SK-N-MC (cell line): ENCODE measurements at regions not wholly inside any gene's neighbourhood (a gene's known extent, or its start where the extent isn't known, plus 50 kb on each side); places are given as distances from the start of the nearest gene placed in this dataset.

ENCODE experiments used
- DNase-seq: peaks from one replicate; pipeline ENCODE4 v3.0.0-alpha.2; 2011; ENCODE audit warnings: low read depth, low spot score
- H3K27ac ChIP-seq: fragments of 200-600 bp; sonication (generic); 2 replicates; pipeline ENCODE4 v1.5.1; 2016; ENCODE audit warnings: mixed run types
- H3K36me3 ChIP-seq: fragments of 200-600 bp; sonication (generic); 2 replicates; pipeline ENCODE4 v1.6.1; 2017; ENCODE audit warnings: antibody characterized with exemption, low read length, mixed read lengths; ENCODE audit not compliant: insufficient read depth
- H3K4me3 ChIP-seq: fragments of 200-600 bp; sonication (generic); 2 replicates; pipeline ENCODE4 v1.5.1; 2016
- H3K9ac ChIP-seq: fragments of 200-600 bp; sonication (generic); 2 replicates; pipeline ENCODE4 v1.8.0; 2017; ENCODE audit warnings: mixed run types, mixed read lengths; ENCODE audit not compliant: insufficient read length
- H3K9me3 ChIP-seq: fragments of 200-600 bp; sonication (generic); 2 replicates; pipeline ENCODE4 v1.6.1; 2017; ENCODE audit warnings: low read depth, mild to moderate bottlenecking, antibody characterized with exemption, low read length, moderate library complexity, mixed read lengths
- EZH2 ChIP-seq: fragments of 200-600 bp; sonication (generic); IDR thresholded peaks from one replicate; pipeline ENCODE4 v1.6.1; 2017; ENCODE audit warnings: antibody characterized with exemption
- FOXP2 ChIP-seq: optimal IDR thresholded peaks from 2 replicates; pipeline ENCODE3; 2011; ENCODE audit warnings: mild to moderate bottlenecking, moderate library complexity; ENCODE audit not compliant: insufficient read depth; ENCODE audit errors: extremely low read length, control extremely low read depth
- POLR2AphosphoS5 ChIP-seq: IDR thresholded peaks from 2 replicates; pipeline ENCODE4 v1.6.1; 2012; ENCODE audit warnings: mild to moderate bottlenecking, low read depth, low read length, borderline replicate concordance

DNA sequence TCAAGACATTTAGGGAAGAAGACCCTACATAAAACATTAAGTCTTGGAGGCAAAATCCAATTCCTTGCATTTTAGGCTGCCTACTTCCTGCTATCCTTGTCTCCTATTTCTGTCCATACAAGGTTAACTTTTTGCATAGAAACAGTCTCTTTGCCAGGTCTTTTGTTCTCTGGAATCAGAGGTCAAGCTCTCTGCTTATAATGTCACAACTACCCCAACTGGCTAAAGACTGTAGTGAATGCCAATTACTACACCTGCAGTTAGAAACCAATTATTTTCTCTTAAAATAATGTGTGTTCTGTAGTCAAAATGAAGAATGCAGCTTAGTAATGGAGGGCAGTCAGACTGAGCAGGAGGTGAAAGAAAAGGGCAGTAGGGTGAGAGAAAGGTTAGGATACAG is 856.2 kb downstream of the TUSC7 start:
- Histone ChIP-seq H3K36me3 (no peaks in the 10 kb centered on the region), H3K9me3 (no peaks in the 10 kb centered on the region), H3K27ac (no peak overlapping the region), H3K4me3 (no peak overlapping the region), H3K9ac (no peak overlapping the region)
- no peak for DNase-seq
- TF ChIP-seq POLR2AphosphoS5 (no peak), FOXP2 (no peak), EZH2 (no peak)

DNA sequence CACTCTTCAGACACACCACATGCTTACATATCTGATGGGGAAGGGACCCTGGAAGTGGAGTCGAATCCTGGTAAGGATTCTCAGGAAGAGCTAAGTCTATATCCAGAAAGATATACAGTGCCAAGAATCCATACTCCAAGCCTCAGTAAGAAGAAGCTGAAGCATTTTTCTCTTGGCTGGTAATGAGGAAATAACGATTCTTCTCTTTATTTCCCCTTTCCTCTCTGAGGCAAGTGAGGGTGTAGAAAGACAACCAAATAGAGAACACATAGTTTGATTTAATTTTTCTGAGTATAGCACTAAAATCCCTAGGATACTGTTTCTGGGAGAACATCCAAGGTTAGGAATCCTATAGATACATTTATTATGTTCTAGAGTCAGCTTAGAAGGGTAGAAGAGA is 857.3 kb downstream of the TUSC7 start:
- Histone ChIP-seq H3K9ac (no peak overlapping the region), H3K9me3 (no peaks in the 10 kb centered on the region), H3K4me3 (no peak overlapping the region), H3K27ac (no peak overlapping the region), H3K36me3 (no peaks in the 10 kb centered on the region)
- no peak for DNase-seq
- TF ChIP-seq EZH2 (no peak), FOXP2 (no peak), POLR2AphosphoS5 (no peak)

DNA sequence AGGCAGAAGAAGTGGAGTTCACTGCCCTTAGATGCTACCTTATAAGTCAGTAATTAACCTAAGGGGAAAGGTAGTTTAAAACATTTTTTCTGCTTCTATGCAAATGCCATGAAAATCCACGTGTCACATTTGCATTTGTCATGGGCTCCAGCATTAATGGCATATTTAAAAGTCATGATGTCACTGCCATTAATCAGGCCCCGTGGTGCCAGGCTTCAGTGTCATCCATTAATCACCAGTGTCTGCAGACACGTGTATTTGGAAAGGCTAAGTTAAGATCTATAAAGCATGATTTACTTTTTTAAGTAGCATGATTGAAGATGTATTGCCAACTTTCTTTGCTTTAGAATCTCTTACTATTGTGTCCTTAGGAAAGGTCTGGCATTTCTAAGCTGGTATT is 857.8 kb downstream of the TUSC7 start:
- Histone ChIP-seq H3K36me3 (no peaks in the 10 kb centered on the region), H3K9me3 (no peaks in the 10 kb centered on the region), H3K4me3 (no peak overlapping the region), H3K27ac (no peak overlapping the region), H3K9ac (no peak overlapping the region)
- TF ChIP-seq POLR2AphosphoS5 (no peak), FOXP2 (no peak), EZH2 (no peak)
- DNase-seq: no peak

DNA sequence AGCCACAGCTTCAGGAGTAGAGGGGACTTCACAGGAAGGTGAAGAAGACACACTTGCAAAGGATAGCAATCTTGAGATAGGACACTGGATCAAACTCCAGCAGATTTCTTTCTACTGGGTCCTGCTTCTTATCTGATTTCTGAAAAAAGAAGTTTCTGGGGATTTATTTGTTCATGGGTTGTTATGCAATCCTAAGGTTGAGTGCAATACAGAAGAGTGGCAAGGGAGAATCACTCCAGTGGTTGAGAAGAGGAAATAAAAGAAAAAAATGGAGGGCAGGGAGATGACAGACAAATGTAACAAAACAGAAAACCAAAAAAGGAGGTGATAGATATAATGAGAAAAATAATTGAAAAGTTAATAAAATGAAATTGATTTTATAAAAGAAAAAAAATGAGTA is 858.3 kb downstream of the TUSC7 start:
- H3K9ac ChIP-seq: no peak overlapping the region
- no peak overlapping the region for H3K4me3 ChIP-seq
- TF ChIP-seq POLR2AphosphoS5: no peak
- no peak for TF ChIP-seq FOXP2
- TF ChIP-seq EZH2: no peak
- H3K36me3 ChIP-seq: no peaks in the 10 kb centered on the region
- H3K9me3 ChIP-seq: no peaks in the 10 kb centered on the region
- no peak for DNase-seq
- H3K27ac ChIP-seq: no peak overlapping the region

DNA sequence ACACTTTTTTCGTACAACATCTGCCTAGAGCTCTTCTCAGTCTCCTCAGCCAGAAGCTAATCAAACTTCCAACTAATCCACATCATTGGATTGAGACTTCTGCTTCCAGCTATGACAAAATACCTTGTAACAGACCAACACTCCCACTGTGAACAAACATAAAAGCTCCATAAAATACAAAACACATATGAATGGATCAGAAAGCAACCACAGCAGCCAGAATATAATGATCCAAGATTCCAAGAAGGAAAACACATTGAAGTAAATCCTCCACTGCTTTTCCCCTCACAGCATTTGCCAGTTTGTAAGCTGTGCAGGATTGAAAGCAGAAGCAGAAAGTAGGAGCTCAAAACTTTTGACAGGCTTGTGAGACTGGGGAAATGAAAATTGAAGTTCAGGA is 863.2 kb downstream of the TUSC7 start:
- TF ChIP-seq EZH2: no peak
- no peak for TF ChIP-seq FOXP2
- TF ChIP-seq POLR2AphosphoS5: no peak
- no peak overlapping the region for H3K27ac ChIP-seq

DNA sequence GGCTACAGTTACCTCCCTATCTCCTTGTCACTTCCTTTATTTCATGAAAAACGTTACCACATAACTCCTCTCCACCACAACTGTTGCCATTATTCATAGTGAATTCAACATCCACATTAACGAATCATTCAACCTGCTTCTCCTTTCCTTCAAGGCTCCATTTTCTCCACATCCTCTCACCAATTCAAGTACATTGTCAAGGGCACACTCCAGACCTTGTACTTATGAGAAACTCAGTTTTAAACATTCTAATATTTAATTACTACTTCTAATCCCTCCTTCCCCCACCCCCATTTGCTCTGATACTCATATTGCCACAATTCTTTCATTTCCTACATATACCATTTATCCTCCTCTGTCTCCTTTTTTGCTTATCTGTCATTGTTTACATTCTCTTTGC is 871.2 kb downstream of the TUSC7 start:
- no peak overlapping the region for H3K4me3 ChIP-seq
- no peak overlapping the region for H3K9ac ChIP-seq
- no peak for TF ChIP-seq FOXP2
- no peak for TF ChIP-seq EZH2
- TF ChIP-seq POLR2AphosphoS5: no peak

More for the DNA sequence above, 863.2 kb downstream of the TUSC7 start:
- DNase-seq: no peak
- Histone ChIP-seq H3K36me3 (no peaks in the 10 kb centered on the region), H3K9ac (no peak overlapping the region), H3K4me3 (no peak overlapping the region), H3K9me3 (no peaks in the 10 kb centered on the region)

DNA sequence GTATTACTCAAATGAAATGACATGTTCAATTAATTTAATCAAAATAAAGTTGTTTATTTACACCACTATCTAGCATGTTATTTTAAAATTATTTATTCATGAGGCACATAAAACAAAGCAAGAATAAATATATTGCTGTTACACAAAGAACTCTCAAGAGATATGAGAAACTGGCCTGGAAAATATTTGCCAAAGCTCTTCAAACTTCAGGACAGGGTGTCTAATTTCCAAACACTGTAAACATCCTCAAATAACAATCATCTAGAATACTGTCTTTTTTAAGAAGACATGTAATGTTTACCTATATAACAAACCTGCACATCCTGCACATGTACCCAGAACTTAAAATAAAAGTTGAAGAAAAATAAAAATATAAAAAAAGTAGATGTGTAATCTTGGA is 876.6 kb downstream of the TUSC7 start:
- Histone ChIP-seq H3K27ac (no peak overlapping the region), H3K9me3 (no peaks in the 10 kb centered on the region), H3K36me3 (no peaks in the 10 kb centered on the region), H3K4me3 (no peak overlapping the region), H3K9ac (no peak overlapping the region)
- TF ChIP-seq POLR2AphosphoS5 (no peak), EZH2 (no peak), FOXP2 (no peak)
- no peak for DNase-seq

More for the DNA sequence above, 871.2 kb downstream of the TUSC7 start:
- no peaks in the 10 kb centered on the region for H3K36me3 ChIP-seq
- no peaks in the 10 kb centered on the region for H3K9me3 ChIP-seq
- DNase-seq: no peak
- H3K27ac ChIP-seq: no peak overlapping the region

DNA sequence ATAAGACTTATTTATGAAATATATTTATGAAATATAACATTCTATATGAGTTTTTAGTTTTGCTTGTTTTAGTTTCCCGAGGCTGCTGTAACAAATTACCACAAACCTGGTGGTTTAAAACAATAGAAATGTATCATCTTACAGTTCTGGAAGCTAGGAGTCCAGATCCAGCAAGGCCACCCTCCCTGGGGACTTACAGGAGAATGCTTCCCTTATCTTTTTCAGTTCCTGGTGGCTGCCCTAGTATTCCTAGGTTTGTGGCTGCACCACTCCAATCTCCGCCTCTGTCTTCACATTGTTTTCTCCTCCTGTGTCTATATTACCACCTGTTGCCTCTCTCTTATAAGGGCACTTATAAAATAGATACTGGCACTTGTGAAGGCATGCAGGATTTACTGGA is 877.8 kb downstream of the TUSC7 start:
- no peaks in the 10 kb centered on the region for H3K36me3 ChIP-seq
- TF ChIP-seq EZH2 (no peak), FOXP2 (no peak), POLR2AphosphoS5 (no peak)
- no peak overlapping the region for H3K4me3 ChIP-seq
- no peak overlapping the region for H3K9ac ChIP-seq
- no peak overlapping the region for H3K27ac ChIP-seq
- no peak for DNase-seq
- H3K9me3 ChIP-seq: no peaks in the 10 kb centered on the region

DNA sequence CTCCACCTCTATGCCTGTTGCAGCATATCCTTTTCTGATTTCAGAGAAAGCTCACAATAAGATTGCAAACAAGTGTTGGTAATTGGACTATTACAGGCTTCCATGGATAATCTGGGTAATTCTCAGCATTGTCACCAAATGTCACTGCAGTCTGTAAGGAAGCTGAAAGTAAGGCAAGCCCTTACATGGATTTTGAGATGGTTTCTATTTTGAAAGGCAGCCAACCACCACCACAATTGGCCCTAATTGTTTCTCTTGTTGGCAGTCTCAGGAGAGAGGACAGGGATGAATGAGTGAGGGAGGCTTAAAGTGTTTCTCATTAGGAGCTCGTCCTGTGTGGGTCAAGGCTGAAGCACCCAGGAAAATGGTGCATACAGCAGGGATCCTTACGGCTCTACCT is 879.9 kb downstream of the TUSC7 start:
- no peak overlapping the region for H3K4me3 ChIP-seq
- no peaks in the 10 kb centered on the region for H3K9me3 ChIP-seq
- TF ChIP-seq POLR2AphosphoS5: no peak
- no peak for TF ChIP-seq FOXP2
- TF ChIP-seq EZH2: no peak
- no peaks in the 10 kb centered on the region for H3K36me3 ChIP-seq
- H3K9ac ChIP-seq: no peak overlapping the region
- H3K27ac ChIP-seq: no peak overlapping the region
- DNase-seq: no peak
